ENCODE measurements at regions not wholly inside any gene's neighbourhood (a gene's known extent, or its start where the extent isn't known, plus 50 kb on each side); places are given as distances from the start of the nearest gene placed in this dataset.

- H3K4me3 Mint-ChIP-seq (ENCODE audit: low read depth): no peak overlapping the region
- no peaks in the 10 kb centered on the region for H3K27me3 Mint-ChIP-seq
- peaks cover 3% of the 10 kb centered on the region for H3K4me1 Mint-ChIP-seq (ENCODE audit: low read depth)
- DNase-seq (ENCODE audit: low spot score, unreplicated experiment): no peak
- H3K27ac Mint-ChIP-seq: no peak overlapping the region
- H3K36me3 Mint-ChIP-seq (ENCODE audit: insufficient read depth): no peaks in the 10 kb centered on the region
- no peak for TF ChIP-seq CTCF (IDR thresholded peaks at IDR 0.05; ENCODE audit: unreplicated experiment)
- H3K9me3 Mint-ChIP-seq (ENCODE audit: low read depth): no peaks in the 10 kb centered on the region
Measured at GRCh38 chr1:192066202-192066601, 92.1 kb upstream of the RGS18 start.

GRCh38 chr1:192067360-192067759, 90.9 kb upstream of the RGS18 start:
- Mint-ChIP-seq H3K27ac (no peak overlapping the region), H3K36me3 (ENCODE audit: insufficient read depth) (no peaks in the 10 kb centered on the region), H3K4me3 (ENCODE audit: low read depth) (no peak overlapping the region), H3K4me1 (ENCODE audit: low read depth) (peaks cover 3% of the 10 kb centered on the region), H3K9me3 (ENCODE audit: low read depth) (no peaks in the 10 kb centered on the region), H3K27me3 (no peaks in the 10 kb centered on the region)
- TF ChIP-seq CTCF (IDR thresholded peaks at IDR 0.05; ENCODE audit: unreplicated experiment): no peak
- no peak for DNase-seq (ENCODE audit: low spot score, unreplicated experiment)

GRCh38 chr1:192070213-192070612, 88.0 kb upstream of the RGS18 start:
- no peak for DNase-seq (ENCODE audit: low spot score, unreplicated experiment)
- H3K4me3 Mint-ChIP-seq (ENCODE audit: low read depth): no peak overlapping the region
- no peaks in the 10 kb centered on the region for H3K9me3 Mint-ChIP-seq (ENCODE audit: low read depth)
- no peaks in the 10 kb centered on the region for H3K36me3 Mint-ChIP-seq (ENCODE audit: insufficient read depth)
- no peak for TF ChIP-seq CTCF (IDR thresholded peaks at IDR 0.05; ENCODE audit: unreplicated experiment)
- no peaks in the 10 kb centered on the region for H3K27me3 Mint-ChIP-seq
- no peak overlapping the region for H3K27ac Mint-ChIP-seq
- peaks cover 3% of the 10 kb centered on the region for H3K4me1 Mint-ChIP-seq (ENCODE audit: low read depth)

- no peaks in the 10 kb centered on the region for H3K27me3 Mint-ChIP-seq
- no peak overlapping the region for H3K4me3 Mint-ChIP-seq (ENCODE audit: low read depth)
- H3K27ac Mint-ChIP-seq: no peak overlapping the region
- no peak for TF ChIP-seq CTCF (IDR thresholded peaks at IDR 0.05; ENCODE audit: unreplicated experiment)
- H3K9me3 Mint-ChIP-seq (ENCODE audit: low read depth): no peaks in the 10 kb centered on the region
- no peaks in the 10 kb centered on the region for H3K36me3 Mint-ChIP-seq (ENCODE audit: insufficient read depth)
- H3K4me1 Mint-ChIP-seq (ENCODE audit: low read depth): peaks cover 5% of the 10 kb centered on the region
- DNase-seq (ENCODE audit: low spot score, unreplicated experiment): no peak
Measured at GRCh38 chr1:192080684-192081083, 77.6 kb upstream of the RGS18 start.

GRCh38 chr1:192081359-192081758, 76.9 kb upstream of the RGS18 start:
- no peak overlapping the region for H3K27ac Mint-ChIP-seq
- H3K27me3 Mint-ChIP-seq: no peaks in the 10 kb centered on the region
- DNase-seq (ENCODE audit: low spot score, unreplicated experiment): no peak
- no peak for TF ChIP-seq CTCF (IDR thresholded peaks at IDR 0.05; ENCODE audit: unreplicated experiment)
- no peaks in the 10 kb centered on the region for H3K36me3 Mint-ChIP-seq (ENCODE audit: insufficient read depth)
- no peak overlapping the region for H3K4me3 Mint-ChIP-seq (ENCODE audit: low read depth)
- H3K9me3 Mint-ChIP-seq (ENCODE audit: low read depth): no peaks in the 10 kb centered on the region
- H3K4me1 Mint-ChIP-seq (ENCODE audit: low read depth): peaks cover 5% of the 10 kb centered on the region

Measured in progenitor cell of endocrine pancreas (in vitro differentiated cells).